GM23338 (cell line): ENCODE measurements at regions not wholly inside any gene's neighbourhood (a gene's known extent, or its start where the extent isn't known, plus 50 kb on each side); places are given as distances from the start of the nearest gene placed in this dataset.

Experiments used
- ATAC-seq: fragments of 200-7000 bp; cut with Tn5 transposase; 3 replicates; pipeline ENCODE4 v1.9.1; 2020
- DNase-seq: peaks from one replicate; pipeline ENCODE4 v3.0.0-alpha.2; 2015; ENCODE audit warnings: low spot score
- H2AFZ ChIP-seq: fragments of 200-600 bp; sonication (generic); 2 replicates; pipeline ENCODE4 v1.8.0; 2016; ENCODE audit warnings: antibody characterized with exemption, mild to moderate bottlenecking, moderate library complexity
- H3F3A ChIP-seq: fragments of 200-600 bp; sonication (generic); replicated peaks from 2 replicates; pipeline ENCODE4 v1.8.0; 2017; ENCODE audit warnings: antibody characterized with exemption, mixed run types, low read depth
- H3K27ac ChIP-seq: fragments of 200-600 bp; sonication (generic); 2 replicates; pipeline ENCODE4 v1.6.1; 2016; ENCODE audit warnings: low read depth
- H3K27me3 ChIP-seq: fragments of 200-600 bp; sonication (generic); 2 replicates; pipeline ENCODE4 v1.8.0; 2016; ENCODE audit warnings: mild to moderate bottlenecking, mixed run types, moderate library complexity; ENCODE audit not compliant: insufficient read depth
- H3K36me3 ChIP-seq: fragments of 200-600 bp; sonication (generic); 2 replicates; pipeline ENCODE4 v1.8.0; 2016; ENCODE audit warnings: mild to moderate bottlenecking; ENCODE audit not compliant: insufficient read depth
- H3K4me1 ChIP-seq: fragments of 200-600 bp; sonication (generic); 2 replicates; pipeline ENCODE4 v1.8.0; 2016; ENCODE audit warnings: mild to moderate bottlenecking, moderate library complexity; ENCODE audit not compliant: insufficient read depth
- H3K4me2 ChIP-seq: fragments of 200-600 bp; sonication (generic); 2 replicates; pipeline ENCODE4 v1.7.1; 2017; ENCODE audit warnings: mixed run types
- H3K4me3 ChIP-seq: fragments of 200-600 bp; sonication (generic); 2 replicates; pipeline ENCODE4 v1.6.1; 2016; ENCODE audit warnings: mixed run types
- H3K79me2 ChIP-seq: fragments of 200-600 bp; sonication (generic); replicated peaks from 2 replicates; pipeline ENCODE4 v1.8.0; 2017; ENCODE audit warnings: mild to moderate bottlenecking; ENCODE audit not compliant: insufficient read depth
- H3K9me2 ChIP-seq: fragments of 200-600 bp; sonication (generic); 2 replicates; pipeline ENCODE4 v1.8.0; 2017; ENCODE audit not compliant: insufficient read depth
- H4K20me1 ChIP-seq: fragments of 200-600 bp; sonication (generic); replicated peaks from 2 replicates; pipeline ENCODE4 v1.8.0; 2017; ENCODE audit warnings: mild to moderate bottlenecking; ENCODE audit not compliant: insufficient read depth
- H3K27ac Mint-ChIP-seq: 2 replicates; pipeline ENCODE4 v1.8.0; 2020; ENCODE audit warnings: inconsistent platforms, mild to moderate bottlenecking, moderate library complexity, mixed read lengths
- H3K27me3 Mint-ChIP-seq: 3 replicates; pipeline ENCODE4 v1.8.0; 2022; ENCODE audit warnings: low read depth, mild to moderate bottlenecking, moderate library complexity, mixed read lengths, inconsistent platforms; ENCODE audit not compliant: insufficient read depth, poor library complexity
- H3K36me3 Mint-ChIP-seq: 3 replicates; pipeline ENCODE4 v1.8.0; 2021; ENCODE audit warnings: low read depth, mild to moderate bottlenecking, inconsistent platforms, moderate library complexity, mixed read lengths
- H3K4me1 Mint-ChIP-seq: 3 replicates; pipeline ENCODE4 v1.8.0; 2020; ENCODE audit warnings: mild to moderate bottlenecking, inconsistent platforms, mixed read lengths
- H3K4me3 Mint-ChIP-seq: 3 replicates; pipeline ENCODE4 v1.8.0; 2021; ENCODE audit warnings: moderate library complexity, mild to moderate bottlenecking, inconsistent platforms, mixed read lengths
- H3K9me3 Mint-ChIP-seq: 3 replicates; pipeline ENCODE4 v1.8.0; 2020; ENCODE audit warnings: moderate library complexity, mild to moderate bottlenecking, inconsistent platforms, mixed read lengths
- CREB1 ChIP-seq: fragments of 250-450 bp; sonication (Bioruptor Pico); IDR thresholded peaks from 2 replicates; pipeline ENCODE4 v1.5.0; 2020; ENCODE audit warnings: low read depth, mild to moderate bottlenecking, moderate library complexity
- CTCF ChIP-seq, 2 experiments: fragments of 200-600 bp in 1 of 2; sonication (generic) in 1 of 2; conservative IDR thresholded peaks; 2 replicates each; pipeline versions ENCODE4 v1.5.1 to v1.6.1; 2016 to 2017; ENCODE audit warnings: antibody characterized with exemption in 2 of 2, low read depth in 2 of 2, mild to moderate bottlenecking in 2 of 2, moderate library complexity in 1 of 2
- ETS1 ChIP-seq: IDR thresholded peaks from 2 replicates; pipeline ENCODE4 v1.6.1; 2016; ENCODE audit warnings: antibody characterized with exemption
- EZH2 ChIP-seq: fragments of 200-600 bp; sonication (generic); IDR thresholded peaks from one replicate; pipeline ENCODE4 v1.8.0; 2017; ENCODE audit warnings: antibody characterized with exemption, mild to moderate bottlenecking, low read depth; ENCODE audit not compliant: unreplicated experiment
- NANOG ChIP-seq: IDR thresholded peaks from 2 replicates; pipeline ENCODE4 v1.6.1; 2016; ENCODE audit warnings: antibody characterized with exemption, borderline replicate concordance
- REST ChIP-seq: IDR thresholded peaks from one replicate; pipeline ENCODE4 v1.6.1; 2018; ENCODE audit warnings: antibody characterized with exemption; ENCODE audit not compliant: unreplicated experiment
- ZNF114 ChIP-seq: fragments of 250-450 bp; sonication (Bioruptor Pico); IDR thresholded peaks from 2 replicates; pipeline ENCODE4 v1.5.0; 2020; ENCODE audit warnings: mild to moderate bottlenecking, moderate library complexity

GRCh38 chr15:29364426-29365078 is 94.9 kb upstream of the NSMCE3 start:
- H3K4me1 Mint-ChIP-seq: peaks cover 4% of the 10 kb centered on the region; the same call in 2 of the 3 replicates
- Histone ChIP-seq H3K4me2 (no peak overlapping the region), H3K27me3 (no peaks in the 10 kb centered on the region), H3K4me3 (no peak overlapping the region), H3F3A (no peaks in the 10 kb centered on the region), H3K27ac (peak overlapping the region; percentile 61; the same call in 1 of the 2 replicates), H4K20me1 (no peaks in the 10 kb centered on the region), H3K9me2 (no peaks in the 10 kb centered on the region), H3K36me3 (peaks cover 3% of the 10 kb centered on the region; the same call in 1 of the 2 replicates), H2AFZ (no peak overlapping the region), H3K79me2 (no peaks in the 10 kb centered on the region), H3K4me1 (0 out of 2 replicates have a peak, but pooled peaks cover 4% of the 10 kb centered on the region)
- peak; percentile 99 for ATAC-seq
- H3K27ac Mint-ChIP-seq: no peak overlapping the region
- H3K9me3 Mint-ChIP-seq: peaks cover 14% of the 10 kb centered on the region
- peak; percentile 66 for DNase-seq
- H3K36me3 Mint-ChIP-seq: peaks cover 14% of the 10 kb centered on the region; the same call in 2 of the 3 replicates
- TF ChIP-seq EZH2 (no peak), ETS1 (no peak), REST (no peak), CREB1 (CRISPR knock-in tag) (no peak), NANOG (no peak), CTCF (conservative IDR thresholded peaks at IDR 0.05; ENCODE audit: low read depth in 2 of 2) (peak; percentile 41 to 60)
- no peaks in the 10 kb centered on the region for H3K27me3 Mint-ChIP-seq
- no peak overlapping the region for H3K4me3 Mint-ChIP-seq

GRCh38 chr15:29361560-29361959 is 91.9 kb upstream of the NSMCE3 start:
- Histone ChIP-seq H3K79me2 (no peaks in the 10 kb centered on the region), H3K9me2 (no peaks in the 10 kb centered on the region), H3K27ac (no peak overlapping the region), H3K36me3 (no peaks in the 10 kb centered on the region), H3K27me3 (no peaks in the 10 kb centered on the region), H3F3A (no peaks in the 10 kb centered on the region), H2AFZ (no peak overlapping the region), H3K4me1 (0 out of 2 replicates have a peak, but pooled peaks cover 4% of the 10 kb centered on the region), H3K4me3 (no peak overlapping the region), H4K20me1 (no peaks in the 10 kb centered on the region), H3K4me2 (no peak overlapping the region)
- Mint-ChIP-seq H3K36me3 (no peaks in the 10 kb centered on the region), H3K27ac (peak overlapping the region; percentile 10; the same call in 1 of the 2 replicates), H3K4me3 (no peak overlapping the region), H3K9me3 (no peaks in the 10 kb centered on the region), H3K27me3 (no peaks in the 10 kb centered on the region), H3K4me1 (peaks cover 4% of the 10 kb centered on the region; the same call in 2 of the 3 replicates)
- no peak for TF ChIP-seq ZNF114
- TF ChIP-seq NANOG: no peak
- no peak for TF ChIP-seq CREB1 (CRISPR knock-in tag)
- TF ChIP-seq ETS1: no peak
- ATAC-seq (no peak), DNase-seq (no peak)
